ENCODE measurements at regions not wholly inside any gene's neighbourhood (a gene's known extent, or its start where the extent isn't known, plus 50 kb on each side); places are given as distances from the start of the nearest gene placed in this dataset.

DNA sequence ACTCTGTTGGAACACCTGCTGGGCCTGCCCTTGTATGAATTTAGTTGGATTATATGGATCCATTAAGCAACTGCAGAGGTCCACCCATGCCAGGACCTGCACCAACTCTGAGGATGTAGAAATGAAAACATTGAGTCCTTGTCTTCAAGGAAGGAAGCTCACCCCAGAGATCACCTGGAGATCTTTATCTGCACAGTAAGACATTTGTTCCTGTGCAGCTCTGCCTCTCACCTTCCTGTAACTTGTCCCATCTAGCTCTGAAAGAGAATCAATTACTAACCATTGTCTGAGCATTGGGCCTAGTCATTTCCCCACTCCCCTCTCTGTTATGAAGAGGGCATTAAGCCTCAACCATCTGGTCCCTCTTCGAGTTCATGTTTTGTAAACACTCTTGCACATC is 105.2 kb upstream of the YWHAQ start:
- H2AFZ ChIP-seq (ENCODE audit: low read depth, low read length, poor library complexity, severe bottlenecking): no peak overlapping the region
- ChIA-PET RAD21 (ENCODE audit: low non-redundant PET in 1 of 2, low total read pairs in 2 of 2, uncharacterized antibody in 2 of 2, unreplicated experiment in 2 of 2) (no interaction called here), POLR2A (no interaction called here), CTCF (interaction anchor here (2.8 kb wide), 1 partner anchor 34 kb away, joined by 6 read pairs; no protein-coding TSS in a partner anchor)
- no peak overlapping the region for H3K4me3 ChIP-seq (replicated peaks in 1 of 2; ENCODE audit: low read depth in 1 of 2, low read length in 2 of 2)
- intact Hi-C loops (cut with micrococcal nuclease): no loop called here
- H3K4me1 ChIP-seq (ENCODE audit: control insufficient read depth in 1 of 2, insufficient read depth in 2 of 2, low read length in 2 of 2): peaks cover 5 to 16% of the 10 kb centered on the region in 2 experiments; a peak in 3 of 4 replicates
- ATAC-seq (no peak), DNase-seq (ENCODE audit: low read depth, low spot score) (no peak)
- H4K20me1 ChIP-seq (ENCODE audit: insufficient read depth): no peaks in the 10 kb centered on the region
- no TSS peak for BruUV-seq (replicated peaks)
- H3K9me2 ChIP-seq (ENCODE audit: insufficient read depth): no peaks in the 10 kb centered on the region
- H3K79me2 ChIP-seq (ENCODE audit: insufficient read depth, low read length): no peaks in the 10 kb centered on the region
- no peak overlapping the region for H3K9ac ChIP-seq (ENCODE audit: low read length)
- H3K27ac ChIP-seq (ENCODE audit: low read depth, low read length): no peak overlapping the region
- H3K36me3 ChIP-seq (ENCODE audit: control insufficient read depth in 1 of 2, insufficient read depth in 2 of 2, low read length in 2 of 2): no peaks in the 10 kb centered on the region
- TF ChIP-seq YY1 (IDR thresholded peaks at IDR 0.05; ENCODE audit: extremely low read depth, insufficient replicate concordance, low read depth, low read length) (no peak), SRF (IDR thresholded peaks at IDR 0.05; ENCODE audit: low read depth) (no peak), EZH2phosphoT487 (IDR thresholded peaks at IDR 0.05; ENCODE audit: borderline replicate concordance) (no peak), SP1 (IDR thresholded peaks at IDR 0.05; ENCODE audit: low read depth) (no peak), CEBPB (IDR thresholded peaks at IDR 0.05; ENCODE audit: low read depth) (no peak), TCF7L2 (IDR thresholded peaks at IDR 0.05; ENCODE audit: borderline replicate concordance, extremely low read depth, insufficient read depth, insufficient read length) (no peak), POLR2A (IDR thresholded peaks at IDR 0.05; ENCODE audit: borderline replicate concordance, extremely low read depth, insufficient read depth, insufficient read length) (no peak), ZFX (IDR thresholded peaks at IDR 0.05) (no peak), CBX3 (IDR thresholded peaks at IDR 0.05; ENCODE audit: low read depth) (no peak), FOSL1 (IDR thresholded peaks at IDR 0.05; ENCODE audit: low read depth) (no peak), RAD21 (IDR thresholded peaks at IDR 0.05; ENCODE audit: low read depth) (no peak), POLR2AphosphoS5 (IDR thresholded peaks at IDR 0.05; ENCODE audit: low read depth, low read length) (no peak), JUND (IDR thresholded peaks at IDR 0.05) (no peak)
- TF ChIP-seq, protein P1, sequence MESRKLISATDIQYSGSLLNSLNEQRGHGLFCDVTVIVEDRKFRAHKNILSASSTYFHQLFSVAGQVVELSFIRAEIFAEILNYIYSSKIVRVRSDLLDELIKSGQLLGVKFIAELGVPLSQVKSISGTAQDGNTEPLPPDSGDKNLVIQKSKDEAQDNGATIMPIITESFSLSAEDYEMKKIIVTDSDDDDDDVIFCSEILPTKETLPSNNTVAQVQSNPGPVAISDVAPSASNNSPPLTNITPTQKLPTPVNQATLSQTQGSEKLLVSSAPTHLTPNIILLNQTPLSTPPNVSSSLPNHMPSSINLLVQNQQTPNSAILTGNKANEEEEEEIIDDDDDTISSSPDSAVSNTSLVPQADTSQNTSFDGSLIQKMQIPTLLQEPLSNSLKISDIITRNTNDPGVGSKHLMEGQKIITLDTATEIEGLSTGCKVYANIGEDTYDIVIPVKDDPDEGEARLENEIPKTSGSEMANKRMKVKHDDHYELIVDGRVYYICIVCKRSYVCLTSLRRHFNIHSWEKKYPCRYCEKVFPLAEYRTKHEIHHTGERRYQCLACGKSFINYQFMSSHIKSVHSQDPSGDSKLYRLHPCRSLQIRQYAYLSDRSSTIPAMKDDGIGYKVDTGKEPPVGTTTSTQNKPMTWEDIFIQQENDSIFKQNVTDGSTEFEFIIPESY (IDR thresholded peaks at IDR 0.05; ENCODE audit: extremely low read depth, insufficient replicate concordance, low read length): no peak
- TF ChIP-seq, protein P2, sequence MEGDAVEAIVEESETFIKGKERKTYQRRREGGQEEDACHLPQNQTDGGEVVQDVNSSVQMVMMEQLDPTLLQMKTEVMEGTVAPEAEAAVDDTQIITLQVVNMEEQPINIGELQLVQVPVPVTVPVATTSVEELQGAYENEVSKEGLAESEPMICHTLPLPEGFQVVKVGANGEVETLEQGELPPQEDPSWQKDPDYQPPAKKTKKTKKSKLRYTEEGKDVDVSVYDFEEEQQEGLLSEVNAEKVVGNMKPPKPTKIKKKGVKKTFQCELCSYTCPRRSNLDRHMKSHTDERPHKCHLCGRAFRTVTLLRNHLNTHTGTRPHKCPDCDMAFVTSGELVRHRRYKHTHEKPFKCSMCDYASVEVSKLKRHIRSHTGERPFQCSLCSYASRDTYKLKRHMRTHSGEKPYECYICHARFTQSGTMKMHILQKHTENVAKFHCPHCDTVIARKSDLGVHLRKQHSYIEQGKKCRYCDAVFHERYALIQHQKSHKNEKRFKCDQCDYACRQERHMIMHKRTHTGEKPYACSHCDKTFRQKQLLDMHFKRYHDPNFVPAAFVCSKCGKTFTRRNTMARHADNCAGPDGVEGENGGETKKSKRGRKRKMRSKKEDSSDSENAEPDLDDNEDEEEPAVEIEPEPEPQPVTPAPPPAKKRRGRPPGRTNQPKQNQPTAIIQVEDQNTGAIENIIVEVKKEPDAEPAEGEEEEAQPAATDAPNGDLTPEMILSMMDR (IDR thresholded peaks at IDR 0.05 in 2 of 3, conservative IDR thresholded peaks at IDR 0.05 in 1 of 3; ENCODE audit: borderline replicate concordance in 1 of 3, insufficient read depth in 1 of 3, low read depth in 2 of 3, low read length in 2 of 3): no peak
- TF ChIP-seq, protein P3, sequence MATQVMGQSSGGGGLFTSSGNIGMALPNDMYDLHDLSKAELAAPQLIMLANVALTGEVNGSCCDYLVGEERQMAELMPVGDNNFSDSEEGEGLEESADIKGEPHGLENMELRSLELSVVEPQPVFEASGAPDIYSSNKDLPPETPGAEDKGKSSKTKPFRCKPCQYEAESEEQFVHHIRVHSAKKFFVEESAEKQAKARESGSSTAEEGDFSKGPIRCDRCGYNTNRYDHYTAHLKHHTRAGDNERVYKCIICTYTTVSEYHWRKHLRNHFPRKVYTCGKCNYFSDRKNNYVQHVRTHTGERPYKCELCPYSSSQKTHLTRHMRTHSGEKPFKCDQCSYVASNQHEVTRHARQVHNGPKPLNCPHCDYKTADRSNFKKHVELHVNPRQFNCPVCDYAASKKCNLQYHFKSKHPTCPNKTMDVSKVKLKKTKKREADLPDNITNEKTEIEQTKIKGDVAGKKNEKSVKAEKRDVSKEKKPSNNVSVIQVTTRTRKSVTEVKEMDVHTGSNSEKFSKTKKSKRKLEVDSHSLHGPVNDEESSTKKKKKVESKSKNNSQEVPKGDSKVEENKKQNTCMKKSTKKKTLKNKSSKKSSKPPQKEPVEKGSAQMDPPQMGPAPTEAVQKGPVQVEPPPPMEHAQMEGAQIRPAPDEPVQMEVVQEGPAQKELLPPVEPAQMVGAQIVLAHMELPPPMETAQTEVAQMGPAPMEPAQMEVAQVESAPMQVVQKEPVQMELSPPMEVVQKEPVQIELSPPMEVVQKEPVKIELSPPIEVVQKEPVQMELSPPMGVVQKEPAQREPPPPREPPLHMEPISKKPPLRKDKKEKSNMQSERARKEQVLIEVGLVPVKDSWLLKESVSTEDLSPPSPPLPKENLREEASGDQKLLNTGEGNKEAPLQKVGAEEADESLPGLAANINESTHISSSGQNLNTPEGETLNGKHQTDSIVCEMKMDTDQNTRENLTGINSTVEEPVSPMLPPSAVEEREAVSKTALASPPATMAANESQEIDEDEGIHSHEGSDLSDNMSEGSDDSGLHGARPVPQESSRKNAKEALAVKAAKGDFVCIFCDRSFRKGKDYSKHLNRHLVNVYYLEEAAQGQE (IDR thresholded peaks at IDR 0.05; ENCODE audit: low read depth): no peak
- TF ChIP-seq, protein P4, sequence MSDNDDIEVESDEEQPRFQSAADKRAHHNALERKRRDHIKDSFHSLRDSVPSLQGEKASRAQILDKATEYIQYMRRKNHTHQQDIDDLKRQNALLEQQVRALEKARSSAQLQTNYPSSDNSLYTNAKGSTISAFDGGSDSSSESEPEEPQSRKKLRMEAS (IDR thresholded peaks at IDR 0.05): no peak
- peaks cover 0 to 2% of the 10 kb centered on the region in 2 experiments; a peak in 2 of 4 replicates for H3K9me3 ChIP-seq (ENCODE audit: control insufficient read depth in 1 of 2, insufficient read depth in 1 of 2, low read depth in 1 of 2, low read length in 2 of 2)
- H3K4me2 ChIP-seq (ENCODE audit: low read length): no peak overlapping the region
- no peaks in the 10 kb centered on the region for H3K27me3 ChIP-seq (ENCODE audit: insufficient read depth, low read length)

Measured in HCT116 (cell line).